Activated B cell treated with CpG ODN at 0.5 μM for 24 hours (primary cell): ENCODE measurements at regions not wholly inside any gene's neighbourhood (a gene's known extent, or its start where the extent isn't known, plus 50 kb on each side); places are given as distances from the start of the nearest gene placed in this dataset.

Source experiments
- ATAC-seq: fragments of 200-7000 bp; cut with Tn5 transposase; one replicate; pipeline ENCODE4 v1.10.0; 2021; ENCODE audit warnings: low read depth, mild to moderate bottlenecking, moderate library complexity
- CTCF ChIA-PET: fragments of 350-600 bp; sonication (Branson Sonifier 250); formaldehyde crosslinking; loops from one replicate; lab custom pipeline; 2021; ENCODE audit warnings: antibody characterized with exemption; lab: Charles Lee
- POLR2A ChIA-PET: fragments of 350-600 bp; sonication (Branson Sonifier 250); formaldehyde crosslinking; loops from one replicate; lab custom pipeline; 2021; ENCODE audit warnings: antibody characterized with exemption; lab: Charles Lee
- DNase-seq: peaks from one replicate; pipeline ENCODE4 v3.0.0; 2022
- H3K27ac Mint-ChIP-seq: one replicate; pipeline ENCODE4 v1.8.0; 2020; ENCODE audit warnings: mixed read lengths
- H3K27me3 Mint-ChIP-seq: one replicate; pipeline ENCODE4 v1.8.0; 2021; ENCODE audit warnings: mixed read lengths
- H3K36me3 Mint-ChIP-seq: one replicate; pipeline ENCODE4 v1.8.0; 2021; ENCODE audit warnings: low read depth, mixed read lengths
- H3K4me1 Mint-ChIP-seq: one replicate; pipeline ENCODE4 v1.8.0; 2021; ENCODE audit warnings: mixed read lengths
- H3K4me3 Mint-ChIP-seq: one replicate; pipeline ENCODE4 v1.8.0; 2020; ENCODE audit warnings: mild to moderate bottlenecking, mixed read lengths
- H3K9me3 Mint-ChIP-seq: one replicate; pipeline ENCODE4 v1.8.0; 2020; ENCODE audit warnings: mixed read lengths
- CTCF ChIP-seq: fragments of 200-600 bp; IDR thresholded peaks from one replicate; pipeline ENCODE4 v1.8.0; 2022; ENCODE audit warnings: antibody characterized with exemption, mild to moderate bottlenecking
- intact Hi-C: fragments of 100-400 bp; cut with micrococcal nuclease; formaldehyde crosslinking; loops from one replicate; pipeline ENCODE4 v1.15.1; 2024

- no peaks in the 10 kb centered on the region for H3K4me1 Mint-ChIP-seq
- H3K27ac Mint-ChIP-seq, result no peak overlapping the region
Measured at GRCh38 chr22:47582067-47582466, 819.6 kb downstream of the TBC1D22A start.

GRCh38 chr22:47580121-47580520, 817.7 kb downstream of the TBC1D22A start:
- ChIA-PET CTCF (no interaction called here), POLR2A (interaction anchor here (0.7 kb wide), 1 partner anchor 821 kb away, joined by 4 read pairs; no protein-coding TSS in a partner anchor)
- ATAC-seq (no peak), DNase-seq (no peak)
- Mint-ChIP-seq H3K4me1 (no peaks in the 10 kb centered on the region), H3K27me3 (peaks cover 6% of the 10 kb centered on the region), H3K36me3 (no peaks in the 10 kb centered on the region), H3K4me3 (no peak overlapping the region), H3K9me3 (peaks cover 7% of the 10 kb centered on the region), H3K27ac (no peak overlapping the region)
- TF ChIP-seq CTCF, result no peak
- intact Hi-C loops, result no loop called here

More at GRCh38 chr22:47582067-47582466, 819.6 kb downstream of the TBC1D22A start:
- DNase-seq (no peak), ATAC-seq (no peak)
- POLR2A ChIA-PET, result no interaction called here
- CTCF ChIA-PET, result no interaction called here
- intact Hi-C loops, result no loop called here
- Mint-ChIP-seq H3K36me3 (no peaks in the 10 kb centered on the region), H3K27me3 (peaks cover 4% of the 10 kb centered on the region), H3K4me3 (no peak overlapping the region), H3K9me3 (peaks cover 7% of the 10 kb centered on the region)
- TF ChIP-seq CTCF, result no peak

- intact Hi-C loops, result no loop called here
- H3K4me1 Mint-ChIP-seq, result no peaks in the 10 kb centered on the region
- POLR2A ChIA-PET, result no interaction called here
- no peaks in the 10 kb centered on the region for H3K36me3 Mint-ChIP-seq
- DNase-seq (no peak), ATAC-seq (no peak)
- CTCF ChIA-PET, result no interaction called here
- no peak overlapping the region for H3K27ac Mint-ChIP-seq
- no peak for TF ChIP-seq CTCF
- H3K9me3 Mint-ChIP-seq, result no peaks in the 10 kb centered on the region
- no peak overlapping the region for H3K4me3 Mint-ChIP-seq
- peaks cover 6% of the 10 kb centered on the region for H3K27me3 Mint-ChIP-seq
Measured at GRCh38 chr22:47576908-47577307, 814.5 kb downstream of the TBC1D22A start.

- Mint-ChIP-seq H3K27ac (no peak overlapping the region), H3K36me3 (no peaks in the 10 kb centered on the region), H3K9me3 (no peaks in the 10 kb centered on the region), H3K4me1 (no peaks in the 10 kb centered on the region), H3K4me3 (no peak overlapping the region), H3K27me3 (peaks cover 6% of the 10 kb centered on the region)
- no peak for ATAC-seq
- DNase-seq, result no peak
- CTCF ChIA-PET, result no interaction called here
- POLR2A ChIA-PET, result no interaction called here
- intact Hi-C loops, result no loop called here
- TF ChIP-seq CTCF, result no peak
Measured at GRCh38 chr22:47575291-47575690, 812.8 kb downstream of the TBC1D22A start.

GRCh38 chr22:47574556-47574955, 812.1 kb downstream of the TBC1D22A start:
- Mint-ChIP-seq H3K9me3 (no peaks in the 10 kb centered on the region), H3K27me3 (peaks cover 4% of the 10 kb centered on the region), H3K27ac (no peak overlapping the region), H3K4me1 (no peaks in the 10 kb centered on the region), H3K4me3 (no peak overlapping the region), H3K36me3 (no peaks in the 10 kb centered on the region)
- no peak for TF ChIP-seq CTCF
- ATAC-seq (no peak), DNase-seq (no peak)
- POLR2A ChIA-PET, result no interaction called here
- CTCF ChIA-PET, result no interaction called here
- intact Hi-C loops, result no loop called here
